ENCODE measurements at regions not wholly inside any gene's neighbourhood (a gene's known extent, or its start where the extent isn't known, plus 50 kb on each side); places are given as distances from the start of the nearest gene placed in this dataset.

DNA sequence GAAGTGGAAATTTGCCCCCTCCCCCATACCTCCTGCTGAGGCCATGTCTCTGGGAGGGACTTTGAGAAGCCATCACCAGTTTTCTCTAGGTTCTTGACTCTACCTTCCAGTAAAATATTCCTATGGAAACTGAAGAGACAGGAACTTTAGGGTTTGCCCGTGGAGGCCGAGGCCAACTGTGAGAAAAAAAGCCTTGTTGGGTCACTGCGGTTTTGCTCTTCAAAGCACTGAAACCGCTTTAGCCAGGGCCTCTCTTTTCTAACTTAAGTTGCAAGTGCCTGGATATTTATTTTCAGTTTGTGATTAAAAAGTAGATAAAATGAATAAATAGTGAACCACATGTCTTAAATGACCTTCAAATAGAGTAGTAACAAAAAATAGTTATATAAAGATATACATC lies 159.7 kb upstream of the TSC22D1 start:
- Histone ChIP-seq H3K9ac (ENCODE audit: insufficient read depth, low read depth, low read length) (no peak overlapping the region), H3K4me2 (ENCODE audit: low read depth, low read length) (no peak overlapping the region), H3K4me3 (replicated peaks in 1 of 3; ENCODE audit: insufficient read depth in 1 of 3, low read depth in 2 of 3, low read length in 3 of 3) (no peak overlapping the region), H3K27me3 (ENCODE audit: control insufficient read depth in 1 of 2, insufficient read depth in 2 of 2, low read length in 2 of 2) (no peaks in the 10 kb centered on the region; a peak in 1 of 5 replicates), H4K20me1 (ENCODE audit: insufficient read depth, low read length) (no peaks in the 10 kb centered on the region), H3K27ac (ENCODE audit: extremely low read length, insufficient read depth, low read length) (no peak overlapping the region), H3K79me2 (ENCODE audit: insufficient read depth, low read length) (no peaks in the 10 kb centered on the region), H3K4me1 (ENCODE audit: insufficient read depth, low read length) (peaks cover 16% of the 10 kb centered on the region), H3K36me3 (replicated peaks in 1 of 2; ENCODE audit: control insufficient read depth in 1 of 2, insufficient read depth in 2 of 2, low read length in 2 of 2) (no peaks in the 10 kb centered on the region), H3K9me3 (ENCODE audit: low read length) (no peaks in the 10 kb centered on the region), H2AFZ (ENCODE audit: low read length) (no peak overlapping the region)
- in situ Hi-C loops (cut with HindIII; ENCODE audit: extremely low pct_ligation_motif_present, low pct_unique_long_range_greater_than_20kb) (no loop called here), intact Hi-C loops (cut with micrococcal nuclease; ENCODE audit: unreplicated experiment) (no loop called here)
- no TSS peak for BruUV-seq (replicated peaks)
- DNase-seq (ENCODE audit: low spot score): no peak
- WGBS (ENCODE audit: low lambda C conversion rate): 64% methylated on average over 4 of the region's 4 CpGs
- ChIA-PET POLR2A (no interaction called here), CTCF (ENCODE audit: low intra/inter-chr PET ratio, low total read pairs) (no interaction called here)
- no peak for FAIRE-seq
- ATAC-seq: no peak
- TF ChIP-seq PCBP2 (optimal IDR thresholded peaks at IDR 0.05; ENCODE audit: low read depth, low read length, poor library complexity, severe bottlenecking) (no peak), ARNTL (CRISPR knock-in tag; IDR thresholded peaks at IDR 0.05) (no peak), ZNF496 (CRISPR knock-in tag; IDR thresholded peaks at IDR 0.05; ENCODE audit: insufficient replicate concordance) (no peak), SP1 (IDR thresholded peaks at IDR 0.05) (no peak), SP1 (CRISPR knock-in tag; IDR thresholded peaks at IDR 0.05) (no peak), ZNF549 (CRISPR knock-in tag; IDR thresholded peaks at IDR 0.05) (no peak)
- TF ChIP-seq, protein P1, sequence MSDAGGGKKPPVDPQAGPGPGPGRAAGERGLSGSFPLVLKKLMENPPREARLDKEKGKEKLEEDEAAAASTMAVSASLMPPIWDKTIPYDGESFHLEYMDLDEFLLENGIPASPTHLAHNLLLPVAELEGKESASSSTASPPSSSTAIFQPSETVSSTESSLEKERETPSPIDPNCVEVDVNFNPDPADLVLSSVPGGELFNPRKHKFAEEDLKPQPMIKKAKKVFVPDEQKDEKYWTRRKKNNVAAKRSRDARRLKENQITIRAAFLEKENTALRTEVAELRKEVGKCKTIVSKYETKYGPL (CRISPR knock-in tag; IDR thresholded peaks at IDR 0.05): no peak

DNA sequence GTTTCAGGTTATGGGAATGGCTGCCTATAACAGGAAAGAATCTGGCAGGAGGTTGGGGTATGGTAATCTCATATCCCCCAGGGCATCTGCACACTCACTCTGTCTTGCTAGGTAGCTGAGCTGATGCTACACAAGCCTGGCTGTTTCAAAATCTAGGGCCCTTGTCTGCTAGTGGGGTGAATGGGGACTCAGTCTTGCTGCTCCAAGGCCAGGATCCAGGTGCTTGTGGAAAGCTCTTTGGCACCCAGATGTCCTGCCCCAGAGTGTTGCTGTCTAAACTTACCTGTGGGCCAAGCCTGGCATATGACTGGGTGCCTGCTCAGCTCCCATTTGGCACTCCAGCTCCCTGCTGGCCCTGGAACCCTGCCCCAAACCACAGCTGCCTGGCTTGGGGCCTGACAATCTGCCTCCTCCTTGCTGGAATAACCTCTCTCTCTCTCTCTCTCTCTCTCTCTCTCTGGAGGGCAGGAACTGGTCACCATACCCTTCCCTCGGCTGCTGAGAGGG lies 158.1 kb upstream of the TSC22D1 start:
- no peaks in the 10 kb centered on the region for H3K27me3 ChIP-seq (ENCODE audit: control insufficient read depth in 1 of 2, insufficient read depth in 2 of 2, low read length in 2 of 2)
- no peak overlapping the region for H3K27ac ChIP-seq (ENCODE audit: extremely low read length, insufficient read depth, low read length)
- BruUV-seq (replicated peaks): no TSS peak
- no peak for FAIRE-seq
- H3K36me3 ChIP-seq (replicated peaks in 1 of 2; ENCODE audit: control insufficient read depth in 1 of 2, insufficient read depth in 2 of 2, low read length in 2 of 2): no peaks in the 10 kb centered on the region
- ChIA-PET POLR2A (no interaction called here), CTCF (ENCODE audit: low intra/inter-chr PET ratio, low total read pairs) (no interaction called here)
- no peak overlapping the region for H3K4me3 ChIP-seq (replicated peaks in 1 of 3; ENCODE audit: insufficient read depth in 1 of 3, low read depth in 2 of 3, low read length in 3 of 3)
- no peak overlapping the region for H3K9ac ChIP-seq (ENCODE audit: insufficient read depth, low read depth, low read length)
- no peaks in the 10 kb centered on the region for H4K20me1 ChIP-seq (ENCODE audit: insufficient read depth, low read length)
- intact Hi-C loops (cut with micrococcal nuclease; ENCODE audit: unreplicated experiment): no loop called here
- no peaks in the 10 kb centered on the region for H3K79me2 ChIP-seq (ENCODE audit: insufficient read depth, low read length)
- H3K4me1 ChIP-seq (ENCODE audit: insufficient read depth, low read length): peaks cover 16% of the 10 kb centered on the region
- WGBS (ENCODE audit: low lambda C conversion rate): 67% methylated on average over 1 of the region's 1 CpG
- in situ Hi-C loops (cut with HindIII; ENCODE audit: extremely low pct_ligation_motif_present, low pct_unique_long_range_greater_than_20kb): no loop called here
- no peak overlapping the region for H2AFZ ChIP-seq (ENCODE audit: low read length)
- no peak for DNase-seq (ENCODE audit: low spot score)
- no peak overlapping the region for H3K4me2 ChIP-seq (ENCODE audit: low read depth, low read length)
- H3K9me3 ChIP-seq (ENCODE audit: low read length): no peaks in the 10 kb centered on the region
- no peak for ATAC-seq
- TF ChIP-seq SMAD9 (CRISPR knock-in tag; IDR thresholded peaks at IDR 0.05): no peak
- TF ChIP-seq SIN3A (IDR thresholded peaks at IDR 0.05; ENCODE audit: borderline replicate concordance, low read depth, low read length): no peak
- TF ChIP-seq PRMT3 (CRISPR knock-in tag; IDR thresholded peaks at IDR 0.05; ENCODE audit: borderline replicate concordance, low read depth): no peak
- no peak for TF ChIP-seq NAIF1 (CRISPR knock-in tag; IDR thresholded peaks at IDR 0.05; ENCODE audit: borderline replicate concordance)
- TF ChIP-seq, protein P2, sequence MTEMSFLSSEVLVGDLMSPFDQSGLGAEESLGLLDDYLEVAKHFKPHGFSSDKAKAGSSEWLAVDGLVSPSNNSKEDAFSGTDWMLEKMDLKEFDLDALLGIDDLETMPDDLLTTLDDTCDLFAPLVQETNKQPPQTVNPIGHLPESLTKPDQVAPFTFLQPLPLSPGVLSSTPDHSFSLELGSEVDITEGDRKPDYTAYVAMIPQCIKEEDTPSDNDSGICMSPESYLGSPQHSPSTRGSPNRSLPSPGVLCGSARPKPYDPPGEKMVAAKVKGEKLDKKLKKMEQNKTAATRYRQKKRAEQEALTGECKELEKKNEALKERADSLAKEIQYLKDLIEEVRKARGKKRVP (CRISPR knock-in tag; IDR thresholded peaks at IDR 0.05): no peak
- no peak for TF ChIP-seq ZNF790 (CRISPR knock-in tag; IDR thresholded peaks at IDR 0.05; ENCODE audit: borderline replicate concordance)
- TF ChIP-seq ZNF781 (CRISPR knock-in tag; IDR thresholded peaks at IDR 0.05; ENCODE audit: borderline replicate concordance, not compliant biosample characterization): no peak
- TF ChIP-seq FOXP4 (CRISPR knock-in tag; IDR thresholded peaks at IDR 0.05): no peak
- no peak for TF ChIP-seq HOXA7 (CRISPR knock-in tag; IDR thresholded peaks at IDR 0.05)
